Osteoblast (primary cell): ENCODE measurements at regions not wholly inside any gene's neighbourhood (a gene's known extent, or its start where the extent isn't known, plus 50 kb on each side); places are given as distances from the start of the nearest gene placed in this dataset.

Source experiments
- DNase-seq: peaks from one replicate; pipeline ENCODE4 v3.0.0; 2011; ENCODE audit warnings: low spot score, mixed read lengths; ENCODE audit not compliant: insufficient read length; ENCODE audit errors: missing footprints
- H2AFZ ChIP-seq: 2 replicates; pipeline ENCODE4 v1.6.0; 2011; ENCODE audit warnings: mild to moderate bottlenecking, low read length
- H3K27ac ChIP-seq: 2 replicates; pipeline ENCODE4 v1.5.1; 2011; ENCODE audit warnings: mild to moderate bottlenecking, low read depth, low read length, moderate library complexity
- H3K27me3 ChIP-seq: 2 replicates; pipeline ENCODE4 v1.6.0; 2012; ENCODE audit warnings: mild to moderate bottlenecking, control low read depth, inconsistent platforms, low read length, moderate library complexity; ENCODE audit not compliant: insufficient read depth
- H3K36me3 ChIP-seq: 2 replicates; pipeline ENCODE4 v1.5.1; 2011; ENCODE audit warnings: mild to moderate bottlenecking, low read length, control low read depth, moderate library complexity; ENCODE audit not compliant: insufficient read depth
- H3K4me1 ChIP-seq: 2 replicates; pipeline ENCODE4 v1.5.1; 2011; ENCODE audit warnings: mild to moderate bottlenecking, low read length, control low read depth, moderate library complexity; ENCODE audit not compliant: insufficient read depth
- H3K4me2 ChIP-seq: 2 replicates; pipeline ENCODE4 v1.6.0; 2011; ENCODE audit warnings: mild to moderate bottlenecking, low read length; ENCODE audit not compliant: insufficient read depth
- H3K4me3 ChIP-seq: fragments of 200-600 bp; sonication (generic); 3 replicates; pipeline ENCODE4 v1.5.1; 2012; ENCODE audit warnings: mild to moderate bottlenecking, low read length, inconsistent platforms; ENCODE audit not compliant: insufficient read depth
- H3K79me2 ChIP-seq: 2 replicates; pipeline ENCODE4 v1.6.0; 2012; ENCODE audit warnings: mild to moderate bottlenecking, low read length, control low read depth, inconsistent platforms; ENCODE audit not compliant: insufficient read depth
- H3K9me3 ChIP-seq: 2 replicates; pipeline ENCODE4 v1.5.1; 2011; ENCODE audit warnings: low read depth, low read length, control low read depth
- H4K20me1 ChIP-seq: 2 replicates; pipeline ENCODE4 v1.6.0; 2012; ENCODE audit warnings: mild to moderate bottlenecking, low read length, control low read depth; ENCODE audit not compliant: insufficient read depth
- CTCF ChIP-seq: IDR thresholded peaks from 2 replicates; pipeline ENCODE4 v1.5.1; 2011; ENCODE audit warnings: mild to moderate bottlenecking, low read depth, low read length, moderate library complexity; ENCODE audit errors: extremely low read depth

- Histone ChIP-seq H3K4me2 (no peak overlapping the region), H2AFZ (no peak overlapping the region), H3K9me3 (no peaks in the 10 kb centered on the region), H3K4me3 (no peak overlapping the region), H3K36me3 (no peaks in the 10 kb centered on the region), H3K27ac (no peak overlapping the region), H3K27me3 (no peaks in the 10 kb centered on the region), H3K4me1 (peaks cover 9% of the 10 kb centered on the region), H3K79me2 (no peaks in the 10 kb centered on the region), H4K20me1 (no peaks in the 10 kb centered on the region)
- TF ChIP-seq CTCF = no peak
- DNase-seq = no peak
Measured at GRCh38 chr4:144590020-144590419, 55.9 kb upstream of the HHIP start.

- peaks cover 9% of the 10 kb centered on the region for H3K4me1 ChIP-seq
- no peak overlapping the region for H3K27ac ChIP-seq
- peak; percentile 29 for DNase-seq
- no peak overlapping the region for H3K4me2 ChIP-seq
- H3K9me3 ChIP-seq = no peaks in the 10 kb centered on the region
- H3K27me3 ChIP-seq = no peaks in the 10 kb centered on the region
- TF ChIP-seq CTCF = no peak
- H4K20me1 ChIP-seq = no peaks in the 10 kb centered on the region
- no peaks in the 10 kb centered on the region for H3K79me2 ChIP-seq
- H3K36me3 ChIP-seq = no peaks in the 10 kb centered on the region
- H2AFZ ChIP-seq = peak overlapping the region; percentile 51
- H3K4me3 ChIP-seq = no peak overlapping the region
Measured at GRCh38 chr4:144591401-144591800, 54.6 kb upstream of the HHIP start.

- DNase-seq = no peak
- H3K27me3 ChIP-seq = no peaks in the 10 kb centered on the region
- no peak overlapping the region for H3K4me3 ChIP-seq
- H3K4me1 ChIP-seq = peaks cover 9% of the 10 kb centered on the region
- H3K9me3 ChIP-seq = no peaks in the 10 kb centered on the region
- H3K36me3 ChIP-seq = no peaks in the 10 kb centered on the region
- H3K27ac ChIP-seq = no peak overlapping the region
- no peaks in the 10 kb centered on the region for H4K20me1 ChIP-seq
- no peak overlapping the region for H3K4me2 ChIP-seq
- no peak for TF ChIP-seq CTCF
- H2AFZ ChIP-seq = no peak overlapping the region
- no peaks in the 10 kb centered on the region for H3K79me2 ChIP-seq
Measured at GRCh38 chr4:144592264-144592663, 53.7 kb upstream of the HHIP start.

- no peaks in the 10 kb centered on the region for H3K36me3 ChIP-seq
- DNase-seq = no peak
- no peak for TF ChIP-seq CTCF
- H3K4me3 ChIP-seq = no peak overlapping the region
- no peaks in the 10 kb centered on the region for H3K27me3 ChIP-seq
- H2AFZ ChIP-seq = no peak overlapping the region
- H3K79me2 ChIP-seq = no peaks in the 10 kb centered on the region
- H3K4me2 ChIP-seq = no peak overlapping the region
- no peaks in the 10 kb centered on the region for H4K20me1 ChIP-seq
- H3K9me3 ChIP-seq = no peaks in the 10 kb centered on the region
- peaks cover 9% of the 10 kb centered on the region for H3K4me1 ChIP-seq
- H3K27ac ChIP-seq = no peak overlapping the region
Measured at GRCh38 chr4:144594471-144594986, 51.4 kb upstream of the HHIP start.
